DOHH2 (cell line): ENCODE measurements at regions not wholly inside any gene's neighbourhood (a gene's known extent, or its start where the extent isn't known, plus 50 kb on each side); places are given as distances from the start of the nearest gene placed in this dataset.

Experiments
- EZH2phosphoT487 ChIP-seq: fragments of 200-600 bp; sonication (generic); IDR thresholded peaks from 2 replicates; pipeline ENCODE4 v1.6.1; 2017; ENCODE audit warnings: borderline replicate concordance, mild to moderate bottlenecking, antibody characterized with exemption, low read length, moderate library complexity, mixed read lengths
- TF ChIP-seq, protein P1 (sequence below): fragments of 200-600 bp; sonication (generic); IDR thresholded peaks from one replicate; pipeline ENCODE4 v1.5.1; 2014; ENCODE audit warnings: antibody characterized with exemption, mild to moderate bottlenecking, low read depth, low read length; ENCODE audit not compliant: poor library complexity, severe bottlenecking

DNA sequence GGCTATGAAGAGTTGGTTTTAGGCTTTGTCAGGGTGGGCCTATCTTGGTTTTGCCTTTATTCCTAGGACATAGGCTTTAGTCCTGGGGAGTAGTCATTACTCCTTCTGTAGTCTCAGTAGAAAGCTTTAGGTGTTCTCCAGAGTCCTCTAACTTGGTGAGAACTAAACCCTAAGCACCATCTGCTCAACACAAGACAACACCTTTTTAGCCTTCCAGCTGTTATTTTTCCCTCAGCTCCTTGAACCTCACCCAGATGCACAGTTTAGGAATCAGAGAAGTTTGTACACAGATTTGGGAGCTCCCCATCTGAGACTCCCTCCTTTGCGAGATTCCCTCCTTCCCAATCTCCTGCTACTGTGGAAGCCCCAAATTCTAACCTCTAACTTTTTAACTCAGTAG lies 141.3 kb downstream of the QRSL1 start:
- TF ChIP-seq, protein P1, sequence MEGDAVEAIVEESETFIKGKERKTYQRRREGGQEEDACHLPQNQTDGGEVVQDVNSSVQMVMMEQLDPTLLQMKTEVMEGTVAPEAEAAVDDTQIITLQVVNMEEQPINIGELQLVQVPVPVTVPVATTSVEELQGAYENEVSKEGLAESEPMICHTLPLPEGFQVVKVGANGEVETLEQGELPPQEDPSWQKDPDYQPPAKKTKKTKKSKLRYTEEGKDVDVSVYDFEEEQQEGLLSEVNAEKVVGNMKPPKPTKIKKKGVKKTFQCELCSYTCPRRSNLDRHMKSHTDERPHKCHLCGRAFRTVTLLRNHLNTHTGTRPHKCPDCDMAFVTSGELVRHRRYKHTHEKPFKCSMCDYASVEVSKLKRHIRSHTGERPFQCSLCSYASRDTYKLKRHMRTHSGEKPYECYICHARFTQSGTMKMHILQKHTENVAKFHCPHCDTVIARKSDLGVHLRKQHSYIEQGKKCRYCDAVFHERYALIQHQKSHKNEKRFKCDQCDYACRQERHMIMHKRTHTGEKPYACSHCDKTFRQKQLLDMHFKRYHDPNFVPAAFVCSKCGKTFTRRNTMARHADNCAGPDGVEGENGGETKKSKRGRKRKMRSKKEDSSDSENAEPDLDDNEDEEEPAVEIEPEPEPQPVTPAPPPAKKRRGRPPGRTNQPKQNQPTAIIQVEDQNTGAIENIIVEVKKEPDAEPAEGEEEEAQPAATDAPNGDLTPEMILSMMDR: no peak
- no peak for TF ChIP-seq EZH2phosphoT487
